ENCODE measurements at regions not wholly inside any gene's neighbourhood (a gene's known extent, or its start where the extent isn't known, plus 50 kb on each side); places are given as distances from the start of the nearest gene placed in this dataset.

GRCh38 chr5:5800801-5801761, 378.6 kb downstream of the ICE1 start:
- TF ChIP-seq CTCF (conservative IDR thresholded peaks at IDR 0.05) (no peak), ZFX (IDR thresholded peaks at IDR 0.05) (no peak)
